Body of pancreas (tissue), 4 donors: ENCODE measurements at regions not wholly inside any gene's neighbourhood (a gene's known extent, or its start where the extent isn't known, plus 50 kb on each side); places are given as distances from the start of the nearest gene placed in this dataset.

Experiments used
- CTCF ChIP-seq, 7 experiments: fragments of 450-650 bp in 4 of 7; fragments of 200-600 bp in 3 of 7; sonication (generic) in 3 of 7; IDR thresholded peaks; one replicate each; pipeline ENCODE4 v1.5.1; 2016 to 2019; ENCODE audit warnings: antibody characterized with exemption in 7 of 7
- POLR2A ChIP-seq, 3 donors: fragments of 450-650 bp; IDR thresholded peaks; one replicate each; pipeline ENCODE4 v1.6.1; 2016; ENCODE audit warnings: antibody characterized with exemption in 3 of 3, mild to moderate bottlenecking in 2 of 3

GRCh38 chr5:133663397-133664054 is 51.2 kb upstream of the FSTL4 start:
- TF ChIP-seq CTCF (IDR thresholded peaks at IDR 0.05), result no peak
- no peak for TF ChIP-seq POLR2A (IDR thresholded peaks at IDR 0.05)
